ENCODE measurements at regions not wholly inside any gene's neighbourhood (a gene's known extent, or its start where the extent isn't known, plus 50 kb on each side); places are given as distances from the start of the nearest gene placed in this dataset.

DNA sequence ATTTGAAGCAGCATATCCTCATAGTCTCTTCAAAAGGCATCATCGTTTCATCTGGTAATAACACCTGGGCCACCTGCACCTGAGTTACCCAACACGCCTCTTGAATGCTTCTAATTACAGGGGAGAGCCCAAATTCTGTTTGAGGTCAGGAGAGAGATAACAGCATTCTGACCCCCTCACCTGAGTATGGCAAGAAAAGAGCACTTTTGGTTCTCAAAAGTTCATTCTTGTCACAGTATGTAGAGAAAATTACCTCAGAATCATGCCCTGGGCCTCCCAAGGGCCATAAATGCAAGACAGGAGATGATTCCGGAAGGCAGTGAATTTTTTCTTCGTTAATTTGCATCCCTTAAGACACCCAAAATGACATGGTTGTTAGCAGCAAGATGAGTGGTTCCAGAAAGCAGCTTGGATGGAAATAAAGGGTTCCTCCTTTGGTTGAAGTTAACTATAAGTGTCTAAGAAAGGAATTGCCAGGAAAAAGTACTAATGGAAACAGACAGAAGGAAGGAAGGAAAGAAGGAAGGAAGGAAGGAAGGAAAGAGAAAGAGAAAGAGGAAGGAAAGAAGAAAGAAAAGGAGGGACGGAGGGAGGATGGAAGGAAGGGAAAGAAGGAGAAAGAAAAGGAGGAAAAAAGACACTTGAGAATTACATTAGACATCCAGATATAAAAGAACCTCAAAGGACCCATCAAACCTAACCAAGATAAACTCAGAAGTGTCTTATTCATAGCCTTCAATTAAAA is 228.4 kb upstream of the RHOBTB1 start:
- TF ChIP-seq POLR2A (IDR thresholded peaks at IDR 0.05): no peak
- TF ChIP-seq, protein P1, sequence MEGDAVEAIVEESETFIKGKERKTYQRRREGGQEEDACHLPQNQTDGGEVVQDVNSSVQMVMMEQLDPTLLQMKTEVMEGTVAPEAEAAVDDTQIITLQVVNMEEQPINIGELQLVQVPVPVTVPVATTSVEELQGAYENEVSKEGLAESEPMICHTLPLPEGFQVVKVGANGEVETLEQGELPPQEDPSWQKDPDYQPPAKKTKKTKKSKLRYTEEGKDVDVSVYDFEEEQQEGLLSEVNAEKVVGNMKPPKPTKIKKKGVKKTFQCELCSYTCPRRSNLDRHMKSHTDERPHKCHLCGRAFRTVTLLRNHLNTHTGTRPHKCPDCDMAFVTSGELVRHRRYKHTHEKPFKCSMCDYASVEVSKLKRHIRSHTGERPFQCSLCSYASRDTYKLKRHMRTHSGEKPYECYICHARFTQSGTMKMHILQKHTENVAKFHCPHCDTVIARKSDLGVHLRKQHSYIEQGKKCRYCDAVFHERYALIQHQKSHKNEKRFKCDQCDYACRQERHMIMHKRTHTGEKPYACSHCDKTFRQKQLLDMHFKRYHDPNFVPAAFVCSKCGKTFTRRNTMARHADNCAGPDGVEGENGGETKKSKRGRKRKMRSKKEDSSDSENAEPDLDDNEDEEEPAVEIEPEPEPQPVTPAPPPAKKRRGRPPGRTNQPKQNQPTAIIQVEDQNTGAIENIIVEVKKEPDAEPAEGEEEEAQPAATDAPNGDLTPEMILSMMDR (IDR thresholded peaks at IDR 0.05): no peak

Data from right lobe of liver (tissue), 4 donors.